CD4-positive, alpha-beta T cell treated with Interferon gamma for 1 hour (primary cell): ENCODE measurements at regions not wholly inside any gene's neighbourhood (a gene's known extent, or its start where the extent isn't known, plus 50 kb on each side); places are given as distances from the start of the nearest gene placed in this dataset.
A peak's percentile ranks its signal among the peaks of the same experiment; 100 is the strongest.
"Not testable (repeated sequence)": the region's sequence is repeated elsewhere in the genome, so short reads cannot be mapped to it uniquely, and the experiment has no call there.

Experiments
- DNase-seq: peaks from one replicate; pipeline ENCODE4 v3.0.0-alpha.2; 2020

- DNase-seq: no peak
Measured at GRCh38 chr14:30322819-30323218, 236.1 kb upstream of the G2E3 start.

- DNase-seq: no peak
Measured at GRCh38 chr14:30330033-30330432, 228.9 kb upstream of the G2E3 start.

GRCh38 chr14:30330445-30330844, 228.5 kb upstream of the G2E3 start:
- no peak for DNase-seq

- no peak for DNase-seq
Measured at GRCh38 chr14:30331030-30331429, 227.9 kb upstream of the G2E3 start.

- DNase-seq: no peak
Measured at GRCh38 chr14:30332374-30332773, 226.6 kb upstream of the G2E3 start.

GRCh38 chr14:30333934-30334333, 225.0 kb upstream of the G2E3 start:
- DNase-seq: no peak

GRCh38 chr14:30337456-30337855, 221.5 kb upstream of the G2E3 start:
- DNase-seq: no peak

- DNase-seq: no peak
Measured at GRCh38 chr14:30339311-30339901, 219.6 kb upstream of the G2E3 start.

- DNase-seq: no peak
Measured at GRCh38 chr14:30340495-30340894, 218.5 kb upstream of the G2E3 start.

GRCh38 chr14:30345511-30345910, 213.4 kb upstream of the G2E3 start:
- no peak for DNase-seq

- no peak for DNase-seq
Measured at GRCh38 chr14:30348445-30348844, 210.5 kb upstream of the G2E3 start.

GRCh38 chr14:30349520-30349919, 209.4 kb upstream of the G2E3 start:
- DNase-seq: no peak

GRCh38 chr14:30354439-30354838, 204.5 kb upstream of the G2E3 start:
- DNase-seq: no peak

GRCh38 chr14:30355431-30355913, 203.5 kb upstream of the G2E3 start:
- no peak for DNase-seq

- no peak for DNase-seq
Measured at GRCh38 chr14:30356438-30357202, 202.3 kb upstream of the G2E3 start.

GRCh38 chr14:30357791-30358190, 201.2 kb upstream of the G2E3 start:
- no peak for DNase-seq

- DNase-seq: no peak
Measured at GRCh38 chr14:30362369-30363218, 196.4 kb upstream of the G2E3 start.

GRCh38 chr14:30363219-30363880, 195.6 kb upstream of the G2E3 start:
- not testable (repeated sequence) for DNase-seq

GRCh38 chr14:30369502-30370180, 189.3 kb upstream of the G2E3 start:
- DNase-seq: no peak

- no peak for DNase-seq
Measured at GRCh38 chr14:30373053-30373452, 185.9 kb upstream of the G2E3 start.

GRCh38 chr14:30373526-30373925, 185.4 kb upstream of the G2E3 start:
- no peak for DNase-seq

- peak; percentile 27 for DNase-seq
Measured at GRCh38 chr14:30375296-30375892, 183.6 kb upstream of the G2E3 start.
